ENCODE measurements at regions not wholly inside any gene's neighbourhood (a gene's known extent, or its start where the extent isn't known, plus 50 kb on each side); places are given as distances from the start of the nearest gene placed in this dataset.
A peak's percentile ranks its signal among the peaks of the same experiment; 100 is the strongest.

DNA sequence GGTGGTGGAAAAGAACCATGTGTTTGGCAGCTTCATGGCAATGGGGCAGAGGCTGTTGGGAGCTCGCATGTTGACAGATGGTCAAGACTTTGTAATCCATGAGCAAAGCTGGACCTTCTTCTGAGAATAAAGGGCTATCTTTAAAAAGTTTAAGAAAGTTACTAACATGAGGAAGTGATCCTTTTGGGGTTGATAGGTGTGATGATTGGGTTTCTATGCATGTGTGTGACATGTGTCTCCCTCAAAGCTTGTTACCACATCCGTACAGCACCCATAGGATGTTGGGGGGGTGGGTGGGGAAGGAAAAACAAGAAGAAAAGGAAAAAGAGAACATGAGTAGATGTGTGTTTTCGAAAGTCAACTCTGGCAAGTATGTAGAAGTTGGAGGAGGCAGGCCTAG, 123.0 kb upstream of the TLR3 start:
- TF ChIP-seq, protein P1, sequence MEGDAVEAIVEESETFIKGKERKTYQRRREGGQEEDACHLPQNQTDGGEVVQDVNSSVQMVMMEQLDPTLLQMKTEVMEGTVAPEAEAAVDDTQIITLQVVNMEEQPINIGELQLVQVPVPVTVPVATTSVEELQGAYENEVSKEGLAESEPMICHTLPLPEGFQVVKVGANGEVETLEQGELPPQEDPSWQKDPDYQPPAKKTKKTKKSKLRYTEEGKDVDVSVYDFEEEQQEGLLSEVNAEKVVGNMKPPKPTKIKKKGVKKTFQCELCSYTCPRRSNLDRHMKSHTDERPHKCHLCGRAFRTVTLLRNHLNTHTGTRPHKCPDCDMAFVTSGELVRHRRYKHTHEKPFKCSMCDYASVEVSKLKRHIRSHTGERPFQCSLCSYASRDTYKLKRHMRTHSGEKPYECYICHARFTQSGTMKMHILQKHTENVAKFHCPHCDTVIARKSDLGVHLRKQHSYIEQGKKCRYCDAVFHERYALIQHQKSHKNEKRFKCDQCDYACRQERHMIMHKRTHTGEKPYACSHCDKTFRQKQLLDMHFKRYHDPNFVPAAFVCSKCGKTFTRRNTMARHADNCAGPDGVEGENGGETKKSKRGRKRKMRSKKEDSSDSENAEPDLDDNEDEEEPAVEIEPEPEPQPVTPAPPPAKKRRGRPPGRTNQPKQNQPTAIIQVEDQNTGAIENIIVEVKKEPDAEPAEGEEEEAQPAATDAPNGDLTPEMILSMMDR (conservative IDR thresholded peaks at IDR 0.05; ENCODE audit: low read length) = no peak
- DNase-seq (ENCODE audit: low read depth) = no peak
- no peak overlapping the region for H3K4me3 ChIP-seq (ENCODE audit: low read length)

DNA sequence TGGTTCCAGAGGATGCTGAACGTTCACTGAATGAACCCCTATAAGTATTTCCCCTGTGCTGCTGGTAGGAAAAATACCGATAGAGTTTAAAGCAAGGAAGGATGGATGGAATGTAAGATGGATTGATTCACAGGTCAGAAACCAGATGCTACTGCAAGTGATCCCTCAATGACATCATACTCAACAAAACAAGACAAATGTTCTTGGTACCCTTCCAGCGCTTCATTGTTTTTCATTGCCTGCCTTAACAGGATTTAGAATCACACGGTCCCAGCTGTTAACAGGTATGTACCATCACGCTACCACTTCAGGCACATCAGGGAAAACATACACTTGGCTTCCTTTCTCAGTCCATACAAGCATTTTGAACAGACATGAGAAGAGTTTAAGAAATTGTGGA, 118.1 kb upstream of the TLR3 start:
- DNase-seq (ENCODE audit: low read depth) = peak; percentile 43
- no peak overlapping the region for H3K4me3 ChIP-seq (ENCODE audit: low read length)
- TF ChIP-seq, protein P1 (conservative IDR thresholded peaks at IDR 0.05; ENCODE audit: low read length) = no peak

DNA sequence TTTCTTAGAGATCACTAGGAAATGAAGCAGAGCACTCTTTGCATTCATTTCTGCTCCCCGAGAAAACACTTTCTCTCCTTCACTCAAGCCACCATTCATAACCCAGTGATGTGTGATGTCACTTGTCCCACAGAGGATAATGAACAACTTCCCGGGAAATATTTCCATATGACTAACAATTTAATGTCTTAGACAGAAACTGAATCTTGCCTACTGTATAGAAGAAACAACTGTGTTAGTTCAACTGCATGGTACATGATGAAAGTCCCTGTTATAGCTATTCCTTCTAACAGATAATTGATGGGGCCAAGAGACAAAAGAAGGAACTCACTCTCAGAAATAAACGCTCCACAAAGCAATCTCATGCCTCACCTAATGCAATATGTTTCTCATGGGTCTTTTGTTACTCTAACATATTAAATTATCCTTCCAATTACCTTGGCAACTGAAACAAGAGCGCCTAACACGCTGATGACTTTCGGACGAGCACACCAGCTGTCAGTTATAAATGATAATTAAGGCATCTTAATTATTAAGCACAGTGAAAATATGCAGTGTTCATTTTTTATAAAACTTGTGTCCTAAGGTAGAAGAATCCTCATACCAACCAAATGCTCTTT, 113.7 kb upstream of the TLR3 start:
- TF ChIP-seq, protein P1 (conservative IDR thresholded peaks at IDR 0.05; ENCODE audit: low read length) = no peak
- no peak for DNase-seq (ENCODE audit: low read depth)
- no peak overlapping the region for H3K4me3 ChIP-seq (ENCODE audit: low read length)

DNA sequence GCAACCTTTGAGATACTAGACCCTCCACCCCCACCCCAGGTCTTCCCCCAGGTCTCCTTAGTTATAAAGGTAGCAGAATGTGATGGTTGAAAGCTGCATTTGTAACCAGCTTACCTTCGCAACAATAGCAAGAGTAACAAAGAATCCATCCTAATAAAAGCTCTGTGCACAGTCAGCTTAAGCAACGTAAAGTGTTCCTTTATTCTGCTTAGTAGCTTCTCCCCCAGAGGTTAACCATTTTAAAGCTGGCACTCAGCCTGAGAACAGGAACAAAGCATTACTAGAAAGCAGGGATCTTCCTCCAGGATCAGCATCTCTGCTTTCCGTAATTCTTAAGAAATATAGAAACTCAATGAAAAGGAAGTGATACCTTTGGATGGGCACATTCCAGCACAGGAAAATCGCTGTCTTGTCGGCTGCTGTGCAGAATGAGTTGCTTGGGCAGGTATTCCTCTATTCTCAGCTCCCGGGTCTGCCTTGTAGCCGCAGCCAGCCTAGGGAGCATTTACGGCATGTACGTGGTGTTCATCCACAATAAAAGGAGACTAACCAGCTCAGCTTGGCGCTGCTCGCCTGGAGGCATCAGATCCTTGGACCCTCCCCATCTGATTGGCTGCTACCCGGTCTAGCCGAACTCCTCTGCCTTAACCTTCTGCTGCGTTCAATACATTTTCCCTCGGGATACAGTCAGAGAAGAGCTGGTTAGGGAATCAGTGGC, 113.0 kb upstream of the TLR3 start:
- TF ChIP-seq, protein P1 (conservative IDR thresholded peaks at IDR 0.05; ENCODE audit: low read length) = no peak
- no peak for DNase-seq (ENCODE audit: low read depth)
- no peak overlapping the region for H3K4me3 ChIP-seq (ENCODE audit: low read length)

DNA sequence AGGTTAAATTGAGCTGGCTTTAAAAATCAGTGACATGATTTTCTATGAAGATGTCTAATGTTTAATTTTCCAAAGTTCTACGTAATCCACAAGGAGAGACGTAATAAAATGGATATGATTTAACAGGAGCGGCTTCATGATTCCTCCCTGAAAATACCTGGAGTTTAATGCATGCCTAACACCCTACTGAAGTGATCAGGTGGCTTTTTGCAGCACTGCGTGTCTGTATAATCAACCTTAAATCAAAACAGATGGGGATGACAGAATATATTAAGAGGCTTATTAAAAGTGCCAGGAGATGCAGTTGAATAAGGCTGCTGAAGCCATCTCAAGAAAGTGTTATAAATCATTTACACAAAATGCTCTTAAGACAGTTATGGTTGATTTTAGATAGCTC, 112.4 kb upstream of the TLR3 start:
- no peak for DNase-seq (ENCODE audit: low read depth)
- H3K4me3 ChIP-seq (ENCODE audit: low read length) = no peak overlapping the region
- TF ChIP-seq, protein P1 (conservative IDR thresholded peaks at IDR 0.05; ENCODE audit: low read length) = no peak

- DNase-seq (ENCODE audit: low read depth) = no peak
- TF ChIP-seq, protein P1 (conservative IDR thresholded peaks at IDR 0.05; ENCODE audit: low read length) = no peak
- H3K4me3 ChIP-seq (ENCODE audit: low read length) = no peak overlapping the region
Measured at GRCh38 chr4:185958094-185958747, 110.7 kb upstream of the TLR3 start.
